ENCODE measurements at regions not wholly inside any gene's neighbourhood (a gene's known extent, or its start where the extent isn't known, plus 50 kb on each side); places are given as distances from the start of the nearest gene placed in this dataset.

GRCh38 chrX:96502507-96502906 is 182.1 kb upstream of the DIAPH2 start:
- no peak for TF ChIP-seq CTCF (IDR thresholded peaks at IDR 0.05)
- TF ChIP-seq POLR2A (IDR thresholded peaks at IDR 0.05): no peak

Data from right lobe of liver (tissue), 4 donors.